ENCODE measurements at regions not wholly inside any gene's neighbourhood (a gene's known extent, or its start where the extent isn't known, plus 50 kb on each side); places are given as distances from the start of the nearest gene placed in this dataset.

DNA sequence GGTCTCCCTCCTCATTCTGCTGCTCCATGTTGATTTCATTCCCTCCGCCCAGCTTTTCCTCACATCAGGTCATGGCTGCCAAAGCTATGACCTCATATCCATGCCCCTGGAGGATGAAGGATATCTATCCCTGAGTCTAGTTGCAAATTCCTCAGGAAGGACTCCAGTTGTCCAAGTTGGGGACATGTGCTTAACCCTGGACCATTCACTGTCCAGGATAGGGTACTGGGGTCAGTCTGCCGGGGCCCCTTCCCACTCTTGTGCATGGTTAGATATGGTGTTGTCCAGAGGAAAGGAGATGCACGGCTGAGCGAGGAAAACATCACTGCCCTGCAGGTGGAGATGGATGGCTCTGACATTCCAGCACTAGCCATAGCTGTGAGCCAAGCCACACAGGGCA, 51.9 kb upstream of the COMTD1 start:
- no peak for DNase-seq (ENCODE audit: extremely low read depth, low read depth)
- TF ChIP-seq, protein P1, sequence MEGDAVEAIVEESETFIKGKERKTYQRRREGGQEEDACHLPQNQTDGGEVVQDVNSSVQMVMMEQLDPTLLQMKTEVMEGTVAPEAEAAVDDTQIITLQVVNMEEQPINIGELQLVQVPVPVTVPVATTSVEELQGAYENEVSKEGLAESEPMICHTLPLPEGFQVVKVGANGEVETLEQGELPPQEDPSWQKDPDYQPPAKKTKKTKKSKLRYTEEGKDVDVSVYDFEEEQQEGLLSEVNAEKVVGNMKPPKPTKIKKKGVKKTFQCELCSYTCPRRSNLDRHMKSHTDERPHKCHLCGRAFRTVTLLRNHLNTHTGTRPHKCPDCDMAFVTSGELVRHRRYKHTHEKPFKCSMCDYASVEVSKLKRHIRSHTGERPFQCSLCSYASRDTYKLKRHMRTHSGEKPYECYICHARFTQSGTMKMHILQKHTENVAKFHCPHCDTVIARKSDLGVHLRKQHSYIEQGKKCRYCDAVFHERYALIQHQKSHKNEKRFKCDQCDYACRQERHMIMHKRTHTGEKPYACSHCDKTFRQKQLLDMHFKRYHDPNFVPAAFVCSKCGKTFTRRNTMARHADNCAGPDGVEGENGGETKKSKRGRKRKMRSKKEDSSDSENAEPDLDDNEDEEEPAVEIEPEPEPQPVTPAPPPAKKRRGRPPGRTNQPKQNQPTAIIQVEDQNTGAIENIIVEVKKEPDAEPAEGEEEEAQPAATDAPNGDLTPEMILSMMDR (IDR thresholded peaks at IDR 0.05; ENCODE audit: low read depth, low read length) = no peak

DNA sequence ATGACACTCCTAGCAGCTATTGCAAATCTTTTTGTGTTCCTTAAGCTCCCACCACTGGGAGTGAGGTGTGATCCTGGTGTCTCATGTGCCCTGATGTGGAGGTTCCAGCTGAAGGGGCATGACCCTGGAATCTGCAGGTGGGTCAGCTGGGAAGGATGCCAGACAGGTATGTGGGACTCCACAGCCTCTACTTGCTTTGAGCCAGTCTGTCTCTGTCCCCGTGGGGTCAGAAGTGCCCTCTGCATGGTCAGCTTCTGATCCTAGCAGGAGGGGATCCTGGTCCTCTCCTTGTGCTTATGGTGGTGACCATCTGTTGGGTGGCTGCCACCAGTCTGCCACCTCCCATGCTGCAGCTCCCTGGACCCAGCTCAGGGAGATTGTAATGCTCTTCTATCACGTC, 51.1 kb upstream of the COMTD1 start:
- no peak for DNase-seq (ENCODE audit: extremely low read depth, low read depth)
- TF ChIP-seq, protein P1 (IDR thresholded peaks at IDR 0.05; ENCODE audit: low read depth, low read length) = no peak

All from AG09319 (cell line).